Epithelial cell of esophagus (primary cell): ENCODE measurements at regions not wholly inside any gene's neighbourhood (a gene's known extent, or its start where the extent isn't known, plus 50 kb on each side); places are given as distances from the start of the nearest gene placed in this dataset.
A peak's percentile ranks its signal among the peaks of the same experiment; 100 is the strongest.

ENCODE experiments used
- DNase-seq: peaks from one replicate; pipeline ENCODE4 v3.0.0; 2010; ENCODE audit warnings: low read depth
- H3K4me3 ChIP-seq: 2 replicates; pipeline ENCODE4 v1.5.1; 2011; ENCODE audit warnings: mild to moderate bottlenecking, low read length, control low read depth
- TF ChIP-seq, protein P1 (sequence below): IDR thresholded peaks from 2 replicates; pipeline ENCODE4 v1.5.1; 2011; ENCODE audit warnings: low read depth, mild to moderate bottlenecking, low read length, control low read depth, inconsistent platforms; ENCODE audit not compliant: insufficient read depth; ENCODE audit errors: missing control alignments

DNA sequence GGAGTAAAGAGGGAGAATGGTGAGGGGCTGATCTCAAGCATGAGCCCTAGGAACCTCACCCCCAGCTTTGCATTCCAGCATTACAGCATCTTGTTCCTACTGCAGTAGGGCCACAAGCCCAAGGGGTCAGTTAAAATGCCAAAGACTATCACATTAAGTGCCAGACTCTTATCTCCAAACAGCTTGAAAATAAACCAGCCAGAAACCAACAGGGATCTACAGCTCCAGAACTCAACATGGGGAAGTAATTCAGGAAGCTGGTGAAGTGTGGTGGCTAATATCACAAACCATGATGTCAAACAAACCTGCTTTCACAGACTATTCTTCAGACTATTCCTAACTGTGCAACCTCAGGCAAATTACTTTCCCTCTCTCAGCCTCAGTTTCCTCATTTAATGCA, 278.3 kb downstream of the TNS1 start:
- TF ChIP-seq, protein P1, sequence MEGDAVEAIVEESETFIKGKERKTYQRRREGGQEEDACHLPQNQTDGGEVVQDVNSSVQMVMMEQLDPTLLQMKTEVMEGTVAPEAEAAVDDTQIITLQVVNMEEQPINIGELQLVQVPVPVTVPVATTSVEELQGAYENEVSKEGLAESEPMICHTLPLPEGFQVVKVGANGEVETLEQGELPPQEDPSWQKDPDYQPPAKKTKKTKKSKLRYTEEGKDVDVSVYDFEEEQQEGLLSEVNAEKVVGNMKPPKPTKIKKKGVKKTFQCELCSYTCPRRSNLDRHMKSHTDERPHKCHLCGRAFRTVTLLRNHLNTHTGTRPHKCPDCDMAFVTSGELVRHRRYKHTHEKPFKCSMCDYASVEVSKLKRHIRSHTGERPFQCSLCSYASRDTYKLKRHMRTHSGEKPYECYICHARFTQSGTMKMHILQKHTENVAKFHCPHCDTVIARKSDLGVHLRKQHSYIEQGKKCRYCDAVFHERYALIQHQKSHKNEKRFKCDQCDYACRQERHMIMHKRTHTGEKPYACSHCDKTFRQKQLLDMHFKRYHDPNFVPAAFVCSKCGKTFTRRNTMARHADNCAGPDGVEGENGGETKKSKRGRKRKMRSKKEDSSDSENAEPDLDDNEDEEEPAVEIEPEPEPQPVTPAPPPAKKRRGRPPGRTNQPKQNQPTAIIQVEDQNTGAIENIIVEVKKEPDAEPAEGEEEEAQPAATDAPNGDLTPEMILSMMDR = no peak
- no peak for DNase-seq
- no peak overlapping the region for H3K4me3 ChIP-seq

- TF ChIP-seq, protein P1 = no peak
- no peak overlapping the region for H3K4me3 ChIP-seq
- DNase-seq = no peak
Observed at GRCh38 chr2:217723981-217724380, 278.8 kb downstream of the TNS1 start.

GRCh38 chr2:217722883-217723472, 279.8 kb downstream of the TNS1 start:
- TF ChIP-seq, protein P1 = no peak

GRCh38 chr2:217717646-217718045, 285.1 kb downstream of the TNS1 start:
- no peak for DNase-seq
- no peak overlapping the region for H3K4me3 ChIP-seq
- TF ChIP-seq, protein P1 = no peak

More at GRCh38 chr2:217722883-217723472, 279.8 kb downstream of the TNS1 start:
- DNase-seq = no peak
- no peak overlapping the region for H3K4me3 ChIP-seq

- TF ChIP-seq, protein P1 = no peak
- no peak overlapping the region for H3K4me3 ChIP-seq
- DNase-seq = no peak
Observed at GRCh38 chr2:217715484-217715883, 287.3 kb downstream of the TNS1 start.

DNA sequence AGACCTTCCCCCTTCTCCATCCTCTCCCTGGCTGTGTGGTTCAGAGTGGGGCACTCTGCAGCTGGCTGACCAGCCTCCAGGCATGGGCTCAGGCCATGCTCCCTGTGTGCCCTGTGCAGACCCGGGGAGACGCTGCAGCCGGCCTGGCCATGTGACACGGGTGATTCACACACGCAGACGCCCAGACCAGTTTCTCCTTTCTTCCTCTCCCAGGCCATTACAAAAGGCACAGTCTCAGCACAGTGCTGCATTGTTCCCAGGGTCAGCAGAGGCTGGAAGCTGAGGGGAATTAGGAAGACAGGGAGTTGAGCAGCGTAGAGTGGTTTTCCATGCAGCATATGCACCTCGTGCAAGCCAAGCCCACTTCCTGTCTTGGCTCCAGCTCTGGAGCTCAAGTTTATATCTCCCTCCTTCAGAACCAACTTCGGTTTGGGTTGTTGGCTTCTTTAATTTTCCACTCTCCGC, 288.5 kb downstream of the TNS1 start:
- TF ChIP-seq, protein P1 = no peak
- H3K4me3 ChIP-seq = no peak overlapping the region
- peak; percentile 67 for DNase-seq
